Pancreas (tissue), 10 donors: ENCODE measurements at regions not wholly inside any gene's neighbourhood (a gene's known extent, or its start where the extent isn't known, plus 50 kb on each side); places are given as distances from the start of the nearest gene placed in this dataset.

Experiments
- ATAC-seq, 4 donors: fragments of 200-7000 bp; cut with Tn5 transposase; one replicate each; pipeline versions ENCODE4 v1.8.0 to v1.9.1; 2020; ENCODE audit warnings: mild to moderate bottlenecking in 4 of 4, moderate library complexity in 4 of 4
- DNase-seq, 6 donors: peaks; one replicate each; pipeline ENCODE4 v3.0.0-alpha.2; 2020
- FAIRE-seq: peaks from 2 replicates; lab custom pipeline; 2012; peaks lifted over from hg19 to GRCh38; lab: Jason Lieb, UNC
- H3K27ac ChIP-seq, 4 donors: fragments of 200-600 bp; sonication (generic); 1 replicate in 3 of 4; 2 replicates in 1 of 4; pipeline versions ENCODE4 v1.5.0 to v1.8.0; 2020
- H3K27me3 ChIP-seq, 4 donors: fragments of 200-600 bp; one replicate each; pipeline ENCODE4 v1.8.0; 2021
- H3K36me3 ChIP-seq, 3 donors: fragments of 200-600 bp; sonication (generic) in 1 of 3; one replicate each; pipeline versions ENCODE4 v1.5.0 to v1.8.0; 2020 to 2021
- H3K4me1 ChIP-seq, 3 donors: fragments of 200-600 bp; one replicate each; pipeline ENCODE4 v1.8.0; 2021
- H3K4me3 ChIP-seq, 4 donors: fragments of 200-600 bp; sonication (generic) in 2 of 4; one replicate each; pipeline versions ENCODE4 v1.5.0 to v1.8.0; 2020 to 2021
- H3K9me3 ChIP-seq, 4 donors: fragments of 200-600 bp; one replicate each; pipeline ENCODE4 v1.8.0; 2021
- WGBS, 2 donors: extraction: QIAGEN DNeasy Blood & Tissue Kit; methylation state at CpG; one replicate each; pipeline ENCODE4 v1.1.7; 2013; 5-methylcytosine and 5-hydroxymethylcytosine counted together
- intact Hi-C, 3 donors: fragments of 100-400 bp; cut with DNase I; formaldehyde crosslinking; loops; one replicate each; pipeline versions ENCODE4 v1.11.1 to v1.14.2; 2022
- TF ChIP-seq, protein P1 (sequence below), 4 donors: fragments of 200-600 bp; sonication (generic) in 3 of 4; IDR thresholded peaks; one replicate each; pipeline versions ENCODE4 v1.5.0 to v1.8.0; 2021; ENCODE audit warnings: antibody characterized with exemption in 4 of 4
- donor health status: healthy with polysubstance abuse.
- donor health status: DM: no; HTN: no; CAD: no; lungs with moderate emphysema.
- donor health status: DM: no; HTN: no; CAD: no.
- donor health status: control.
- donor health status: control.
- donor health status: Bipolar disorder and iron deficiency.
- donor health status: DM: yes; HTN: yes; CAD: no.
- donor health status: DM: no; HTN: no; CAD: no.
- donor health status: DM: no; HTN: no; CAD: no.
- donor health status: DM: yes; HTN: yes; CAD: no.

- Histone ChIP-seq H3K27me3 (no peaks in the 10 kb centered on the region), H3K9me3 (no peaks in the 10 kb centered on the region), H3K4me3 (no peak overlapping the region), H3K4me1 (no peaks in the 10 kb centered on the region), H3K36me3 (no peaks in the 10 kb centered on the region), H3K27ac (no peak overlapping the region)
- DNase-seq (no peak), ATAC-seq (no peak), FAIRE-seq (no peak)
- TF ChIP-seq, protein P1, sequence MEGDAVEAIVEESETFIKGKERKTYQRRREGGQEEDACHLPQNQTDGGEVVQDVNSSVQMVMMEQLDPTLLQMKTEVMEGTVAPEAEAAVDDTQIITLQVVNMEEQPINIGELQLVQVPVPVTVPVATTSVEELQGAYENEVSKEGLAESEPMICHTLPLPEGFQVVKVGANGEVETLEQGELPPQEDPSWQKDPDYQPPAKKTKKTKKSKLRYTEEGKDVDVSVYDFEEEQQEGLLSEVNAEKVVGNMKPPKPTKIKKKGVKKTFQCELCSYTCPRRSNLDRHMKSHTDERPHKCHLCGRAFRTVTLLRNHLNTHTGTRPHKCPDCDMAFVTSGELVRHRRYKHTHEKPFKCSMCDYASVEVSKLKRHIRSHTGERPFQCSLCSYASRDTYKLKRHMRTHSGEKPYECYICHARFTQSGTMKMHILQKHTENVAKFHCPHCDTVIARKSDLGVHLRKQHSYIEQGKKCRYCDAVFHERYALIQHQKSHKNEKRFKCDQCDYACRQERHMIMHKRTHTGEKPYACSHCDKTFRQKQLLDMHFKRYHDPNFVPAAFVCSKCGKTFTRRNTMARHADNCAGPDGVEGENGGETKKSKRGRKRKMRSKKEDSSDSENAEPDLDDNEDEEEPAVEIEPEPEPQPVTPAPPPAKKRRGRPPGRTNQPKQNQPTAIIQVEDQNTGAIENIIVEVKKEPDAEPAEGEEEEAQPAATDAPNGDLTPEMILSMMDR (IDR thresholded peaks at IDR 0.05) = no peak
- WGBS, 2 donors = 37 to 51% methylated on average over 3 of the region's 3 CpGs
- intact Hi-C loops = no loop called here
Measured at GRCh38 chr14:98101323-98101722, 1170.7 kb downstream of the BCL11B start.

DNA sequence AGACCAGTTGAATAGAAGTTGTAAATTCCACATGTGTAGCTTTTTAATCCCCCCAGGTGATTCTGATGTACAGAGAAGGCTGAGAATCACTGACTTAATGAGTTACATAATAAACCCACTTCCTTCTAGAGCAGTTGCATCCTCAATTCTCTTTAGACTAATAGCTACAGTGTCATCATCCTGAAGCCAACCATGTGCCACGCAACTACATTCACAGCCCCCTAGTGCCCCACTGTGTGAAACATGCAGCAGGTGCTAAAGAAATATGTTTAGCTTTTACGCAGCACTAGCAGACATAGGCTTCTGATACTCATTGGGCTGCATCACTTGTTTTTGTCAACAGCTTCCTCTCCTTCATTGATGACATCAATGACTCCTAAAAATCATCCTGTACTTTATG, 1168.3 kb downstream of the BCL11B start:
- Histone ChIP-seq H3K27ac (no peak overlapping the region), H3K4me1 (no peaks in the 10 kb centered on the region), H3K4me3 (no peak overlapping the region), H3K9me3 (no peaks in the 10 kb centered on the region), H3K27me3 (peaks cover 0 to 3% (median 0%) of the 10 kb centered on the region in 4 donors), H3K36me3 (no peaks in the 10 kb centered on the region)
- TF ChIP-seq, protein P1 (IDR thresholded peaks at IDR 0.05) = no peak
- WGBS, 2 donors = 69 to 89% methylated on average over 2 of the region's 2 CpGs
- DNase-seq (no peak), ATAC-seq (no peak), FAIRE-seq (no peak)
- intact Hi-C loops = no loop called here

DNA sequence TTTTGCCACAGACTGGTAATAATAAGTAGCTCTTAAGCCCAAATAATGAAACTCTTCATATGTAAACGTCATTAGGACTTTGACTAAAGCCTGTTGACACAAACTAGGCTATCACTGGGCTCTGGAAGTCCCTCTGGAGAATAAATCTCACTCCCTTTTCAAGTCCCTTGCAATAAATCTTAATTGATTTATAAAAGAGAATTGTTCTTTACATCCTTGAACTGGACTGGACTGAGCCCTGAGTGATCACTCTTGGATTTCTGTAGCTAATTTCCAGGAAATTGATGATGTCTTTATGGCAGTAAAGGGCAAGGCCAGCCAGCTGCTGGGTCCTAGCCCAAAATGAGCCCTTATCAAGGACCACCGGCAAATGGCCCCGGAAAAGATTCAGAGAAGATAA, 1162.7 kb downstream of the BCL11B start:
- Histone ChIP-seq H3K36me3 (no peaks in the 10 kb centered on the region), H3K4me3 (no peak overlapping the region), H3K27me3 (peaks cover 0 to 3% (median 0%) of the 10 kb centered on the region in 4 donors), H3K9me3 (no peaks in the 10 kb centered on the region), H3K27ac (no peak overlapping the region), H3K4me1 (no peaks in the 10 kb centered on the region)
- 33 to 36% methylated on average over 3 of the region's 3 CpGs for WGBS, 2 donors
- ATAC-seq (no peak), FAIRE-seq (no peak), DNase-seq (no peak)
- TF ChIP-seq, protein P1 (IDR thresholded peaks at IDR 0.05) = no peak
- intact Hi-C loops = no loop called here

DNA sequence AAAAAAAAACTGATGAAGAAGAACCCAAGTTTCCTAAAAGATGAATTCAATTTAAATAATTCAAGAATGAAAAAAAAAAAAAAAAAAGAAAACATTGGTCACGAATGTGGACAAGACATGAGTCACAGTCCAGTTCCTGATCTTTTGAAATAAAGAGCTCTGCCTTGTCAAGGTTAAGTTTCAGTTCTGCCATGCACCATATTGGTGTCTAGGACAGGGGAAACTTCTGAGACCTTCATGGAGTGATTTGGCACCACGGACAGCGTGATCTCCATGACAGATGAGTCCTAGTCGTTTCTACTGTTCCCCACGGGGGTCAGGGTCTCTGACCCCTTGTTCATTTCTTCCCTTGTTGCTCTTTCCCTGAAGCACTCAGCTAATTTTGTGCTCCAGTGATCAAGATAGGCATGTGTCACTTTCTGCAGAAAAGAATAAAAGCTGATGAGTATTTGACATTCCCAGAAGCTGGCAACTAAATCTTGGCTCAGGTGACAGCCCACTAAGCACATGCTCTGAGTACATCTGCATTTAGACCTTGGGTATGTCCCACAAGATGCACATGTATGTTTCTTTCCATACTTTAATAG, 1159.7 kb downstream of the BCL11B start:
- H3K9me3 ChIP-seq = no peaks in the 10 kb centered on the region
- WGBS, 2 donors = 34 to 51% methylated on average over 5 of the region's 5 CpGs
- DNase-seq = no peak
- H3K4me1 ChIP-seq = no peaks in the 10 kb centered on the region
- H3K27me3 ChIP-seq = peaks cover 0 to 3% (median 1%) of the 10 kb centered on the region in 4 donors
- no peaks in the 10 kb centered on the region for H3K36me3 ChIP-seq
- ATAC-seq = no peak
- H3K27ac ChIP-seq = no peak overlapping the region
- intact Hi-C loops = no loop called here
- no peak overlapping the region for H3K4me3 ChIP-seq
- FAIRE-seq = no peak
- TF ChIP-seq, protein P1 (IDR thresholded peaks at IDR 0.05) = no peak

DNA sequence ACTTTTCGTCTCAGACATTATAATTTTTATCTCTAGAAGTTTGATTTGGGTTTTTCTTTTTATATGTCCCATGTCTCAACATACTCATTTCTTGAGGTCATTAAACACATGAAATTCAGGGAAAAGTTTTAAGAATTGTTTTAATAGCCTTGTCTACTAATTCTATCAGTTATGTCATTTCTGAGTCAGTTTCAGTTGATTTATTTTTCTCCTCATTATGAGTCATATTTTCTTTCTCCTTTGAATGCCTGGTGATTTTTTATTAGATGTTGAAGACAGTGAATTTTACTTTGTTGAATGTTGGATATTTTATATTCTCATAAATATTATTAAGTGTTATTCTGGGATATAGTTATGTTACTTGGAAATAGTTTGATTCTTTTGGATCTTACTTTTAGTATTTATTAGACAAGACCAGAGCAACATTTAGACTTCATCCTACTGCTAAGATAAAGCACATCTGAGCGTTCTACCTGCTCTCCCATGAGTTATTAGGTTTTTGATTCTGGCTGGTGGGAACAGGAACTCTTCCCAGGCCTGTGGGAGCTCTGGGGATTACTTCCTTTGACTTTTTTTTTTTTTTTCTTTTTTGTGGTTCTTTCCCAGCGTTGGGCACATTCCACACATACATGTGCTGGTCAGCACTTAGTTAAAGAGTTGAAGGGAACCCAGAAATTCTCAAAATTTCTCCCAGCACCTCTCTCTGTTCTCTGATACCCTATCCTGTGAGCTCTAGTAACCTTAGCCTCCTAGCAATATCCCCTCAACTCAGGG, 1157.7 kb downstream of the BCL11B start:
- intact Hi-C loops = no loop called here
- H3K27me3 ChIP-seq = peaks cover 0 to 2% (median 0%) of the 10 kb centered on the region in 4 donors

More for the DNA sequence above, 1157.7 kb downstream of the BCL11B start:
- FAIRE-seq = no peak
- WGBS, 2 donors = 15 to 39% methylated on average over 3 of the region's 3 CpGs
- TF ChIP-seq, protein P1 (IDR thresholded peaks at IDR 0.05) = no peak
- Histone ChIP-seq H3K27ac (no peak overlapping the region), H3K9me3 (no peaks in the 10 kb centered on the region), H3K4me3 (no peak overlapping the region), H3K36me3 (no peaks in the 10 kb centered on the region), H3K4me1 (no peaks in the 10 kb centered on the region)
- no peak for ATAC-seq
- no peak for DNase-seq
